NCI-H1105 treated with DMSO at 0.1 percent for 48 hours (cell line): ENCODE measurements at regions not wholly inside any gene's neighbourhood (a gene's known extent, or its start where the extent isn't known, plus 50 kb on each side); places are given as distances from the start of the nearest gene placed in this dataset.
"Not testable (repeated sequence)": the region's sequence is repeated elsewhere in the genome, so short reads cannot be mapped to it uniquely, and the experiment has no call there.

Experiments used
- DNase-seq: peaks from one replicate; lab custom pipeline; 2025; lab: John Stamatoyannopoulos, UW

GRCh38 chr1:120614931-120615639, 108.7 kb upstream of the NBPF26 start:
- DNase-seq, result not testable (repeated sequence)

GRCh38 chr1:120617493-120617892, 106.3 kb upstream of the NBPF26 start:
- DNase-seq, result not testable (repeated sequence)

DNA sequence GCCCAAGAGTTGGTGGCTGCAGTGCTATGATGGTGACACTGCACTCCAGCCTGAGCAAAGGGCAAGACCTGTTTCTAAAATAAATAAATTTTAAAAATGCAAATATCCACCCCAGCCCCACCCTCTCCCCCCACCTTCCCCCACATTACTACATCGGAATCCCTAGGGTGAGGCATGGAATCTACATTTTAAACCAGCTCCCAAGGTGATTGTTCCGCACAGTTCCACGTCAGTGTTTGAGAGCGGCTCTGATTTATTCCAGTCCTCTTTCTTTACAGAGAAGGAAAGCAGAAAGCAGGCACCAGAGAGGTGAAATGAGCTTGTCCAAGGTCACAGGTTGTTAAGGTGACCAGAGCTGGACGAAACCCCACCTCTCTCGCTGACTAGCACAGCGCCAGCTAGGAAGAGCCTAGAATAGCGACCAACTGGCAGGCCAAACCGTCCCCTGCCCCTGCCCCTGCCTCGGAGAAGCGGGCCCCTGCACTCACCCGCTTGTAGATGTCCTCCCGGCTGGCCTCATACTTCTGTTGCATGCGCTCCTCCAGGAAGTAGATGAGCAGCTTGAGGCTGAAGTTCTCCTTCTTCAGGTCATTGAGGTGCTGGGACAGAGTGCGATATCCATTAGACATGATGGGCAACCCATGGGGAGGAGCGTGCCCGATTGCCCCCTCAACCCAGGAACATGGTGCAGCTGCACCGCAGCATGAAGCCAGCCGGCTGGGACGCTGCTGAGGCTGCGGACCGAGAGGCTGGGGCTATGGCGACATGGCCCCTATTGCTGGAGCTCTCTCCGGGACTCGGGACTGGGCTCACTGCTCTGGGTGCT, 103.7 kb upstream of the NBPF26 start:
- not testable (repeated sequence) for DNase-seq

DNA sequence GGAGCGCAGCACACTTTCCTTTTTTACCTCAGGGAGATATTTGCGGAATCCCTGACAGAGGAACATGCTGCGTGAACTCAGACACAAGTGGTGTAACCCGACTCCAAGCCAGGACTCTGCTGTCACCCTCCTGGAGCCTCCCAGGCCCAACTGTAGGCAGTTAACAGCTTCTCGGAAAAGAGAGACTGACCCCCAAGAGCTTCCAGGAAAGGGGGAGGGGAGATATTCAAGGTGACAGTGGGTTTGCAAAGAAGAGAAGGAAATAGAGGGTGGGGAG, 103.1 kb upstream of the NBPF26 start:
- not testable (repeated sequence) for DNase-seq

DNA sequence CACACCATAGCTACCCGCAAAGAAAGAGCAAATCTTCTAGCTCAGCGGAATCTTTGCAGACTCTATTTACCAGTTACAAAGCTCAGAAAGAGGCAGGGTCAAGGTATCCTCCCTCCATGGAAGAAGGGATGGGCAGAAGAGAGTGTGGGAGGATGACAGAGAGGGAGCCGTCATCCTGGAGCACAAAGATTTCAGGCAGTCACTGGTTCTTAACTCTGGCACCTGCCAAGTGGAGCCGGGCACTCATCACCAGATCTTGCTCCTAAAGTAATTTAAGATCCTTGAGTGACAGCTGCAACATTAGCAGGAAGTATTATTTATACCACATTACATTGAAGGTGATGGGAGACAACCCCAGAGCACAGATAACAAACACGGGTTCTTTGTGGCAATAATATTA, 102.5 kb upstream of the NBPF26 start:
- not testable (repeated sequence) for DNase-seq

- DNase-seq, result not testable (repeated sequence)
Observed at GRCh38 chr1:120623539-120623938, 100.2 kb upstream of the NBPF26 start.

DNA sequence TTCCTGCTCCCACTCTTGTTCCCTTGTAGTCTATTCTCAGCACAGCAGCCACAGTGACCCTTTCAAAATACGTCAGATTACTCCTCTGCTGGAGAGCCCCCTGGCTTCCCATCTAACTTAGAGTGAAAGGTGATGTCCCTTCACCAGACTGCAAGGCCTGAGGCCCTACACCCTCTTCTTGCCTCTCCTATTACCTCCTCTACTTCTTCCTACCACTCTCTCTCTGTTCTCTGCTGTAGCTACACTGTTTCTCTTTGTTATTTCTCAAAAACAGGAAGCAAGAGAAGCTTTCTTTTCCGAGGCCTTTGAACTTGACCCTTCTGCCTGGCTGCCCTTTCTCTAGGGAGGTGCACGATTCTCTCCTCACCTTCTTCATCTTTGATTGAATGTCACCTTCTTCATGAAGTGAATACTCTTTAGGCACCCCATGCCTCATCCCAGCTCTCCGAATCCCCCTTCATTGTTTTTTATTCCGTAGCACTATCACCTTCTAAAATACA, 99.1 kb upstream of the NBPF26 start:
- not testable (repeated sequence) for DNase-seq

DNA sequence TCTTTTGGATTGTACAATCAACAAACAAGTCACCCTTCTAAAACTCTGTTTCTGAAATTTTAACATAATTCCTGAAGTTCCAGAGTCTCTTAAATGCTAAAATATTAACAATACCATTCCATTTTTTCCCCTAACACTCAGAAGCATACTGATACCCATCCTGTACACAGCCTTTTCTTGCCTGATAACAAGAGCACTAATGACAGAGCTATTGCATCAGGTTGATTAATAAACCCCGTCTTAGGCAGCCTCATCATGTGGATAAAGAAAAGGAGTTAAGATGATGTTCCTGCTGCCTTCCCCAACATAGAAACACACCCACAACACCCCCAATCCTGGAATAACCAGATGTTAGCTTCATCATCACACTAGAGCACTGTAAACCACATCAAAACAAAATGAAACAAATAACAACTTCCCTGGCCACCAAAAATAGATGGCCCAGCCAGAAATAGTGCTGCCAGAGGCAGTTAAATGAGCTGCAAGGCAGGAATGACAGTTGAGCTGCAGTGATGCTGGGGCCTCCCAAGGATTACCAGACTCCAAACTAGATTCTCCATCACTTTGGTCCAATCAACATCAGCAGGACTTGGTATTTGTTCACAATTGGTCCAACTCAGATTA, 93.8 kb upstream of the NBPF26 start:
- not testable (repeated sequence) for DNase-seq

DNA sequence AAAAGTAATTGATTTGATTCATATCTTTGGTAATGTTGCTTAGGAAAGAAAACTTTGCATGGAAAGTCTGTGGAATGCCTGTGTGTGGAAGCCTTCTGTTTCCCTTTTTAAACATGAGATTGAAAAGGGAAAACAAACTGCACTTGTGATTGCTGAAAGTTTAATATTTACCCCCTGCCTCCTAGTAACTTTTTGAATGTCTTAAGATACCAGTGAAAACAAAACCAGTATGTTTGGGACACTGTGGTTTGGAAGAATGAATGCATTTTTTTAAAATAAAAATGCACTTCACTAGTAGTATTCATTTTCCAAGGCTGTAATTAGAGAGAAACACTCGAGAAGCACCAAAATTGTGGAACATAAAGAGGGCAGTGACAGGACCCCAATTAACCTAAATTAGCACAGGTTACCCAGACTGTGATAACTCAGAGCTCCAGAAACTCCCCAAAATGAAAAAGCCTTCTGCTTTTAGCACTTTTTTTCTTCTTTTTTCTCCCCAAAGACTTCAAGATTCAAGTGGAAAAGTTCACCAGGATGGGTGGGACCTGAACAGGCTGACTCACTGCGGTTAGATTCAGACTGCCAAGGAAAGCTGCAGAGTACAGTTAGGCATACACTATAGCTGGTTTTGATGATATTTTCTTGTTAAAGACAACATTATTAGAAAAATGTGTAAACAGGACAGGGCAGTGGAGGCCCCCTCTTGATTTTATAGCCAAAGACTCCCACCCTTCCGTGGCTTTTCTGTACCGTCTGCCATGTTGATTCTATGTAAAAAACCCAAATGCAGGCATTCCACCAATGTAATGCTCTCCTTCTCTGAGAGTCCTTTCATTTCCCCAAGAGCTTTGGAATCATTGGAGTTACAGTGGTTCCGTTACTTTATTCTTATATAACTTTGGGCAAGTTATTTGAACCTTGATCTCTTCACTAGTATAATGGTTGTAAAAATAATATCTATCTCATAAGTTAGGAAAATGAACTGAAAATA, 88.6 kb upstream of the NBPF26 start:
- DNase-seq, result not testable (repeated sequence)

GRCh38 chr1:120640261-120641013, 83.3 kb upstream of the NBPF26 start:
- DNase-seq, result not testable (repeated sequence)

GRCh38 chr1:120641014-120641302, 82.8 kb upstream of the NBPF26 start:
- DNase-seq, result not testable (repeated sequence)

- not testable (repeated sequence) for DNase-seq
Observed at GRCh38 chr1:120647182-120647581, 76.6 kb upstream of the NBPF26 start.

GRCh38 chr1:120648915-120649623, 74.7 kb upstream of the NBPF26 start:
- DNase-seq, result not testable (repeated sequence)

- DNase-seq, result not testable (repeated sequence)
Observed at GRCh38 chr1:120649730-120650129, 74.0 kb upstream of the NBPF26 start.

GRCh38 chr1:120654114-120654513, 69.6 kb upstream of the NBPF26 start:
- not testable (repeated sequence) for DNase-seq

DNA sequence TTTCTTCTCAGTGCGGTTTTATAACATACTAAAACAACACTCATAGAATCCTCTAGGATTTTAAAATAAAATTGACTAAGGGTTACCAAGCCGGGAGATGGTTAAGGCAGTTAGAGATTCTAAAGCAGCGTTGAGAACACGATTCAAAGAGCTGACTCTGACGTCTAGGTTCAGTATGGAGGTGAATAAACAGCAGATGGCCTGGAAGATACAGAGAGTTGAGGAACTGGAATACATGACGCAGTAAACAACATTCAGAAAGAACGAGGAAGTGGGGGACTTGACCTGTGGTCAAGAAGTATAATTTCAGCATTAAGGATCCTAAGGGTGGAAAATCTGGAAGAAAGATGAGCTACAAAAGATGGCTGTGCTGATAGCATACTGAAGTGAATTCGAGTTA, 68.4 kb upstream of the NBPF26 start:
- not testable (repeated sequence) for DNase-seq

DNA sequence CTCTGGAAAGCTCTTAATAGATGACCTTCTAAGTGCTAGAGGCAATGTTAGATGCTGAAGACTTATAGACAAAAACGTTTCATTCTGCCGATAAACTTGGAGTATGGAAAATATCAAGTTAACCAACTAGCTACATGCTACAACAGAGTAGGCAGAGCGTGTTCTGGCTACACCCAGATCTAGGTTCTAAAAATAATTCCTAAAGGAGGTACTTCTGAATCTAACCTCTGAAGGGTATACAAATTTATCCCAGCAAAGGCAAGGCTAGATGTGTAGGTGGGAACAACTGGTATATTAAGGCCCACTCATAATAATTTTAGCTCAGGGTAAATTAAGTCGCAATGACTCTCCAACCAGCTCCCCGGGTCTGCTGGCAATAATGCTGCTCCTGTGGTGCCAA, 67.6 kb upstream of the NBPF26 start:
- not testable (repeated sequence) for DNase-seq

DNA sequence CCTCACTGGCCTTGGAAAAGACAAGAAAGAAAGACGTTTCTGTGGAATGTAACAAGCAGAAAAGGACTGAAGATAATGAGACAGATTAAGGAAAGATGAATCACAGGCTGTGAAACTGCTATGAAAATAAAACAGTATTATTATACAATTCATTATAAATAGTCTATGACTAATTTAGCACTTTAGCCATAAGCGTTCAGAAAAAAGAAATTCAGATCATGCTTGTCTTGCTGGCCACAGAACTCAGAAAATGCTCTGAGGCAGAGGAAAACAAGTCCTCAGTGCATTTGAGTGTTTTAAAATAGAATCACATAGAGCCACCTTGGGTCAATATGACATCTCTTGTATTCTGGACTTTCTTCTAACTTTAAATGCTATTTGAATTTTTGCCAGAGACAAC, 65.9 kb upstream of the NBPF26 start:
- not testable (repeated sequence) for DNase-seq

DNA sequence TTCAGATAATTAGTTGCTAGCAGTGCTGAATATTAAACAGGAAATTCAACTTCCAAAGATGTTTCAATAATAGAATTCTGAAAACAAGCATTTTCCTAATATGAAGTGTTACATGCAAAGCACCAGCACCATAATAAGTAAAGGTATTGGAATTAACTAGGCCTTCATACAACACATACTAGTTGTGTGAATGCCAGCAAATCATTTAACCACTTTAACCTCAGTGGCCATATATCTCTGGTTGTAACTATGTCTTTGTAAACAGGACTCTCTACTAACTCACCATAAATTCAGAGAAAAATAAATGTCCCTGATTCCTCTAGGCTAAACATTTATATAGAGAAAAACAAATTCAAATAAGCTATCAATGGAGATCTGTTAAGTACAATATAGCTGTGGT, 65.1 kb upstream of the NBPF26 start:
- not testable (repeated sequence) for DNase-seq

- DNase-seq, result not testable (repeated sequence)
Observed at GRCh38 chr1:120659133-120659532, 64.6 kb upstream of the NBPF26 start.
